Aorta (tissue), 5 donors: ENCODE measurements at regions not wholly inside any gene's neighbourhood (a gene's known extent, or its start where the extent isn't known, plus 50 kb on each side); places are given as distances from the start of the nearest gene placed in this dataset.
"Not testable (repeated sequence)": the region's sequence is repeated elsewhere in the genome, so short reads cannot be mapped to it uniquely, and the experiment has no call there.

ENCODE experiments used
- ATAC-seq: fragments of 200-7000 bp; cut with Tn5 transposase; one replicate; pipeline ENCODE4 v1.9.1; 2022; ENCODE audit warnings: moderate library complexity; ENCODE audit not compliant: low FRiP score
- DNase-seq, 2 donors: peaks; one replicate each; pipeline ENCODE4 v3.0.0-alpha.2; 2020
- H3K27ac ChIP-seq, 2 donors: one replicate each; pipeline ENCODE4 v1.5.1; 2013; ENCODE audit warnings: low read length in 2 of 2, mild to moderate bottlenecking in 2 of 2, moderate library complexity in 2 of 2, control low read depth in 1 of 2, inconsistent platforms in 1 of 2, low read depth in 1 of 2
- H3K27me3 ChIP-seq, 2 donors: one replicate each; pipeline ENCODE4 v1.6.1; 2013; ENCODE audit warnings: control low read depth in 1 of 2, low read length in 1 of 2, mild to moderate bottlenecking in 1 of 2, moderate library complexity in 1 of 2; ENCODE audit not compliant: insufficient read depth in 2 of 2, control insufficient read depth in 1 of 2
- H3K36me3 ChIP-seq, 2 donors: one replicate each; pipeline ENCODE4 v1.6.1; 2013; ENCODE audit warnings: control low read depth in 1 of 2, low read length in 1 of 2, mild to moderate bottlenecking in 1 of 2; ENCODE audit not compliant: insufficient read depth in 2 of 2, control insufficient read depth in 1 of 2
- H3K4me1 ChIP-seq, 2 donors: one replicate each; pipeline ENCODE4 v1.6.1; 2013; ENCODE audit warnings: low read length in 2 of 2, control low read depth in 1 of 2, mild to moderate bottlenecking in 1 of 2, moderate library complexity in 1 of 2; ENCODE audit not compliant: insufficient read depth in 2 of 2, control insufficient read depth in 1 of 2
- H3K4me3 ChIP-seq, 2 donors: one replicate each; pipeline ENCODE4 v1.5.1; 2013; ENCODE audit warnings: low read length in 2 of 2, control low read depth in 1 of 2, mild to moderate bottlenecking in 1 of 2
- H3K9me3 ChIP-seq: one replicate; pipeline ENCODE4 v1.6.1; 2013; ENCODE audit warnings: mild to moderate bottlenecking, low read length; ENCODE audit not compliant: control insufficient read depth
- WGBS, 2 donors: extraction: QIAGEN DNeasy Blood & Tissue Kit; methylation state at CpG; one replicate each; pipeline ENCODE4 v1.1.7; 2013; 5-methylcytosine and 5-hydroxymethylcytosine counted together
- intact Hi-C, 2 donors: fragments of 100-400 bp; cut with DNase I; formaldehyde crosslinking; loops; one replicate each; pipeline versions ENCODE4 v1.14.2 to v1.15.0; 2022
- donor health status: healthy with polysubstance abuse.
- donor health status: Bipolar disorder and iron deficiency.
- donor health status: DM: no; HTN: no; CAD: no.
- donor health status: DM: no; HTN: no; CAD: no.
- donor health status: DM: yes; HTN: yes; CAD: no.

- H3K36me3 ChIP-seq, intact Hi-C loops, H3K27me3 ChIP-seq, H3K4me3 ChIP-seq, H3K9me3 ChIP-seq, H3K27ac ChIP-seq, DNase-seq, H3K4me1 ChIP-seq, ATAC-seq: not testable (repeated sequence)
- WGBS, 2 donors = 89 to 91% methylated on average over 4 of the region's 4 CpGs
These were observed 122.5 kb upstream of the CCDC85A start for GRCh38 chr2:56061327-56061726.

GRCh38 chr2:56068746-56069145, 115.0 kb upstream of the CCDC85A start:
- DNase-seq = no peak
- Histone ChIP-seq H3K4me1 (no peaks in the 10 kb centered on the region), H3K9me3 (peaks cover 3% of the 10 kb centered on the region), H3K36me3 (no peaks in the 10 kb centered on the region), H3K27ac (no peak overlapping the region), H3K4me3 (peak overlapping the region in 1 of 2 donors; percentile 10), H3K27me3 (no peaks in the 10 kb centered on the region)
- intact Hi-C loops = no loop called here
- ATAC-seq = no peak

- DNase-seq = no peak
- Histone ChIP-seq H3K27me3 (no peaks in the 10 kb centered on the region), H3K27ac (no peak overlapping the region), H3K36me3 (no peaks in the 10 kb centered on the region), H3K9me3 (no peaks in the 10 kb centered on the region), H3K4me1 (no peaks in the 10 kb centered on the region), H3K4me3 (no peak overlapping the region)
- 74 to 75% methylated on average over 6 of the region's 6 CpGs for WGBS, 2 donors
- intact Hi-C loops = no loop called here
- ATAC-seq = no peak
These were observed 106.4 kb upstream of the CCDC85A start for GRCh38 chr2:56077359-56077915.

GRCh38 chr2:56082665-56083064, 101.1 kb upstream of the CCDC85A start:
- Histone ChIP-seq H3K36me3 (no peaks in the 10 kb centered on the region), H3K27ac (no peak overlapping the region), H3K27me3 (peaks cover 0 to 2% of the 10 kb centered on the region in 2 donors), H3K4me3 (no peak overlapping the region), H3K9me3 (no peaks in the 10 kb centered on the region), H3K4me1 (no peaks in the 10 kb centered on the region)
- ATAC-seq (no peak), DNase-seq (no peak)
- intact Hi-C loops = no loop called here
- 57 to 64% methylated on average over 4 of the region's 4 CpGs for WGBS, 2 donors

- Histone ChIP-seq H3K27ac (no peak overlapping the region), H3K4me1 (no peaks in the 10 kb centered on the region), H3K36me3 (no peaks in the 10 kb centered on the region), H3K27me3 (peaks cover 0 to 2% of the 10 kb centered on the region in 2 donors), H3K9me3 (no peaks in the 10 kb centered on the region), H3K4me3 (no peak overlapping the region)
- DNase-seq (no peak), ATAC-seq (no peak)
- WGBS, 2 donors = 50 to 54% methylated on average over 5 of the region's 5 CpGs
- intact Hi-C loops = no loop called here
These were observed 99.5 kb upstream of the CCDC85A start for GRCh38 chr2:56084111-56084901.

GRCh38 chr2:56086336-56086735, 97.5 kb upstream of the CCDC85A start:
- DNase-seq (no peak), ATAC-seq (no peak)
- no peaks in the 10 kb centered on the region for H3K9me3 ChIP-seq
- intact Hi-C loops = no loop called here
- no peaks in the 10 kb centered on the region for H3K4me1 ChIP-seq
- H3K27ac ChIP-seq = no peak overlapping the region
- peaks cover 0 to 2% of the 10 kb centered on the region in 2 donors for H3K27me3 ChIP-seq
- 82 to 88% methylated on average over 7 of the region's 7 CpGs for WGBS, 2 donors
- no peaks in the 10 kb centered on the region for H3K36me3 ChIP-seq
- no peak overlapping the region for H3K4me3 ChIP-seq

GRCh38 chr2:56088411-56088810, 95.4 kb upstream of the CCDC85A start:
- 72 to 75% methylated on average over 4 of the region's 4 CpGs for WGBS, 2 donors
- intact Hi-C loops = no loop called here
- no peak for ATAC-seq

GRCh38 chr2:56089931-56090330, 93.9 kb upstream of the CCDC85A start:
- ATAC-seq (no peak), DNase-seq (no peak)
- H3K9me3 ChIP-seq = no peaks in the 10 kb centered on the region
- no peaks in the 10 kb centered on the region for H3K4me1 ChIP-seq
- no peak overlapping the region for H3K27ac ChIP-seq
- H3K4me3 ChIP-seq = no peak overlapping the region
- H3K27me3 ChIP-seq = no peaks in the 10 kb centered on the region
- intact Hi-C loops = no loop called here
- WGBS, 2 donors = 84% methylated on average over 3 of the region's 3 CpGs
- no peaks in the 10 kb centered on the region for H3K36me3 ChIP-seq

More at GRCh38 chr2:56088411-56088810, 95.4 kb upstream of the CCDC85A start:
- H3K27ac ChIP-seq = no peak overlapping the region
- no peaks in the 10 kb centered on the region for H3K36me3 ChIP-seq
- no peaks in the 10 kb centered on the region for H3K27me3 ChIP-seq
- H3K4me3 ChIP-seq = no peak overlapping the region
- no peaks in the 10 kb centered on the region for H3K9me3 ChIP-seq
- H3K4me1 ChIP-seq = no peaks in the 10 kb centered on the region
- no peak for DNase-seq

GRCh38 chr2:56099963-56100362, 83.8 kb upstream of the CCDC85A start:
- H3K4me3 ChIP-seq = no peak overlapping the region
- intact Hi-C loops = no loop called here
- no peaks in the 10 kb centered on the region for H3K27me3 ChIP-seq
- DNase-seq (no peak), ATAC-seq (no peak)
- no peak overlapping the region for H3K27ac ChIP-seq
- no peaks in the 10 kb centered on the region for H3K9me3 ChIP-seq
- no peaks in the 10 kb centered on the region for H3K36me3 ChIP-seq
- H3K4me1 ChIP-seq = no peaks in the 10 kb centered on the region
